HCT116 (cell line): ENCODE measurements at regions not wholly inside any gene's neighbourhood (a gene's known extent, or its start where the extent isn't known, plus 50 kb on each side); places are given as distances from the start of the nearest gene placed in this dataset.

Experiments used
- ATAC-seq: fragments of 200-7000 bp; cut with Tn5 transposase; 2 replicates; pipeline ENCODE4 v1.9.1; 2020; ENCODE audit warnings: mild to moderate bottlenecking, moderate library complexity
- BruUV-seq: library from RNA; stranded (reverse); fragments of 400-500 nt; replicated peaks from 2 replicates; lab custom pipeline; 2021; lab: Mats Ljungman, UMichigan
- CTCF ChIA-PET: fragments of 300-600 bp; sonication (Branson Sonifier 250); formaldehyde crosslinking; loops from one replicate; lab custom pipeline; 2021; ENCODE audit warnings: antibody characterized with exemption; lab: Charles Lee
- POLR2A ChIA-PET: fragments of 300-600, 350-600 bp; sonication (Branson Sonifier 250); formaldehyde crosslinking; loops from one replicate; lab custom pipeline; 2021; ENCODE audit warnings: antibody characterized with exemption; lab: Charles Lee
- RAD21 ChIA-PET, 2 experiments: fragments of 300-600 bp; sonication (Branson Sonifier 250); formaldehyde crosslinking; loops; one replicate each; lab custom pipeline; 2023; ENCODE audit warnings: low total read pairs in 2 of 2; ENCODE audit not compliant: uncharacterized antibody in 2 of 2, unreplicated experiment in 2 of 2, low non-redundant PET in 1 of 2; lab: Charles Lee
- DNase-seq: peaks from one replicate; pipeline ENCODE4 v3.0.0-alpha.2; 2010; ENCODE audit warnings: low read depth, low spot score
- H2AFZ ChIP-seq: fragments of 200-600 bp; shearing (Covaris generic), sonication (generic); 2 replicates; pipeline ENCODE4 v1.6.1; 2017; ENCODE audit warnings: low read depth, mixed run types, mixed read lengths, antibody characterized with exemption, low read length; ENCODE audit not compliant: poor library complexity, severe bottlenecking
- H3K27ac ChIP-seq: 2 replicates; pipeline ENCODE4 v1.5.1; 2012; ENCODE audit warnings: low read depth, low read length
- H3K27me3 ChIP-seq: fragments of 200-600 bp; sonication (generic); 2 replicates; pipeline ENCODE4 v1.6.1; 2016; ENCODE audit warnings: mixed run types, low read length, mixed read lengths; ENCODE audit not compliant: insufficient read depth
- H3K36me3 ChIP-seq, 2 experiments: fragments of 200-500 bp in 1 of 2; fragments of 200-600 bp in 1 of 2; sonication (Bioruptor generic) in 1 of 2; sonication (generic) in 1 of 2; 2 replicates each; pipeline versions ENCODE4 v1.5.1 to v1.6.1; 2014 to 2016; ENCODE audit warnings: low read length in 2 of 2, inconsistent platforms in 1 of 2, mixed read lengths in 1 of 2, mixed run types in 1 of 2; ENCODE audit not compliant: insufficient read depth in 2 of 2, control insufficient read depth in 1 of 2
- H3K4me1 ChIP-seq, 2 experiments: fragments of 200-600 bp in 1 of 2; sonication (generic) in 1 of 2; 2 replicates each; pipeline versions ENCODE4 v1.5.1 to v1.6.1; 2012 to 2017; ENCODE audit warnings: low read length in 2 of 2, inconsistent platforms in 1 of 2, mild to moderate bottlenecking in 1 of 2, mixed read lengths in 1 of 2, mixed run types in 1 of 2, moderate library complexity in 1 of 2; ENCODE audit not compliant: insufficient read depth in 2 of 2, control insufficient read depth in 1 of 2
- H3K4me2 ChIP-seq: fragments of 200-600 bp; sonication (generic); 2 replicates; pipeline ENCODE4 v1.6.1; 2017; ENCODE audit warnings: mixed run types, low read length, mixed read lengths
- H3K4me3 ChIP-seq, 2 experiments: fragments of 200-600 bp in 1 of 2; sonication (generic) in 1 of 2; replicated peaks in 1 of 2; 2 replicates each; pipeline ENCODE4 v1.5.1; 2011 to 2016; ENCODE audit warnings: low read length in 2 of 2, control low read depth in 1 of 2, low read depth in 1 of 2, mild to moderate bottlenecking in 1 of 2, mixed read lengths in 1 of 2, mixed run types in 1 of 2
- H3K79me2 ChIP-seq: fragments of 200-600 bp; sonication (generic); 2 replicates; pipeline ENCODE4 v1.6.1; 2017; ENCODE audit warnings: mild to moderate bottlenecking, mixed run types, low read length, moderate library complexity, mixed read lengths; ENCODE audit not compliant: insufficient read depth
- H3K9ac ChIP-seq: fragments of 200-600 bp; sonication (generic); 2 replicates; pipeline ENCODE4 v1.6.1; 2016; ENCODE audit warnings: low read length, mixed read lengths
- H3K9me2 ChIP-seq: fragments of 200-600 bp; sonication (generic), shearing (Covaris generic); 2 replicates; pipeline ENCODE4 v1.6.1; 2017; ENCODE audit warnings: mixed run types, mild to moderate bottlenecking, moderate library complexity; ENCODE audit not compliant: insufficient read depth
- H3K9me3 ChIP-seq, 2 experiments: fragments of 200-500 bp in 1 of 2; fragments of 200-600 bp in 1 of 2; sonication (Bioruptor generic) in 1 of 2; sonication (generic) in 1 of 2; 2 replicates each; pipeline ENCODE4 v1.6.1; 2014 to 2017; ENCODE audit warnings: low read length in 2 of 2, mixed read lengths in 2 of 2, inconsistent platforms in 1 of 2, low read depth in 1 of 2, mild to moderate bottlenecking in 1 of 2, mixed run types in 1 of 2, moderate library complexity in 1 of 2; ENCODE audit not compliant: control insufficient read depth in 1 of 2, insufficient read depth in 1 of 2
- H4K20me1 ChIP-seq: fragments of 200-600 bp; sonication (generic), shearing (Covaris generic); 2 replicates; pipeline ENCODE4 v1.6.1; 2017; ENCODE audit warnings: mixed run types, mild to moderate bottlenecking, moderate library complexity; ENCODE audit not compliant: insufficient read depth
- ATF3 ChIP-seq: IDR thresholded peaks from 2 replicates; pipeline ENCODE4 v1.6.1; 2012
- CBX3 ChIP-seq: IDR thresholded peaks from 2 replicates; pipeline ENCODE4 v1.6.1; 2012; ENCODE audit warnings: low read depth
- CEBPB ChIP-seq: IDR thresholded peaks from 2 replicates; pipeline ENCODE4 v1.6.1; 2012; ENCODE audit warnings: low read depth
- EGR1 ChIP-seq: IDR thresholded peaks from 2 replicates; pipeline ENCODE4 v1.6.1; 2012; ENCODE audit warnings: low read depth
- ELF1 ChIP-seq: IDR thresholded peaks from 2 replicates; pipeline ENCODE4 v1.6.1; 2012; ENCODE audit warnings: low read depth, borderline replicate concordance
- EZH2 ChIP-seq: fragments of 200-600 bp; sonication (generic); IDR thresholded peaks from 2 replicates; pipeline ENCODE4 v1.6.1; 2017; ENCODE audit warnings: antibody characterized with exemption, mixed run types
- EZH2phosphoT487 ChIP-seq: fragments of 200-600 bp; IDR thresholded peaks from 2 replicates; pipeline ENCODE4 v1.6.1; 2018; ENCODE audit warnings: antibody characterized with exemption, borderline replicate concordance
- JUND ChIP-seq: IDR thresholded peaks from 2 replicates; pipeline ENCODE4 v1.6.1; 2012
- MAX ChIP-seq: IDR thresholded peaks from 2 replicates; pipeline ENCODE4 v1.6.1; 2012
- POLR2AphosphoS5 ChIP-seq: IDR thresholded peaks from 2 replicates; pipeline ENCODE4 v1.6.1; 2011; ENCODE audit warnings: mild to moderate bottlenecking, low read depth, low read length, moderate library complexity
- REST ChIP-seq: IDR thresholded peaks from 2 replicates; pipeline ENCODE4 v1.6.1; 2012; ENCODE audit warnings: low read depth
- SIN3A ChIP-seq: IDR thresholded peaks from 2 replicates; pipeline ENCODE4 v1.6.1; 2012; ENCODE audit warnings: low read depth
- SP1 ChIP-seq: IDR thresholded peaks from 2 replicates; pipeline ENCODE4 v1.6.1; 2012; ENCODE audit warnings: low read depth
- TCF7L2 ChIP-seq: IDR thresholded peaks from 2 replicates; pipeline ENCODE4 v1.7.0; 2011; ENCODE audit warnings: borderline replicate concordance, inconsistent platforms; ENCODE audit not compliant: insufficient read depth, insufficient read length; ENCODE audit errors: extremely low read depth
- YY1 ChIP-seq: IDR thresholded peaks from 2 replicates; pipeline ENCODE4 v1.6.1; 2011; ENCODE audit warnings: low read length, low read depth, moderate library complexity, mild to moderate bottlenecking; ENCODE audit not compliant: insufficient replicate concordance; ENCODE audit errors: extremely low read depth
- ZFX ChIP-seq: fragments of 450-650 bp; IDR thresholded peaks from 2 replicates; pipeline ENCODE4 v1.6.1; 2017
- intact Hi-C: fragments of 100-400 bp; cut with micrococcal nuclease; formaldehyde crosslinking; loops from 2 replicates; pipeline ENCODE4 v1.10.0; 2022

- no peak for TF ChIP-seq POLR2AphosphoS5
- no peak for TF ChIP-seq SIN3A
- no peak for TF ChIP-seq SP1
- no peak for TF ChIP-seq EGR1
- no peak for TF ChIP-seq EZH2
Measured at GRCh38 chr1:217211486-217211885, 419.4 kb downstream of the GPATCH2 start (continued).

GRCh38 chr1:217205578-217205977 is 425.3 kb downstream of the GPATCH2 start:
- intact Hi-C loops = no loop called here
- Histone ChIP-seq H3K9me3 (no peaks in the 10 kb centered on the region), H2AFZ (no peak overlapping the region), H4K20me1 (no peaks in the 10 kb centered on the region), H3K4me2 (no peak overlapping the region), H3K27me3 (no peaks in the 10 kb centered on the region), H3K79me2 (no peaks in the 10 kb centered on the region), H3K9ac (no peak overlapping the region), H3K4me3 (no peak overlapping the region), H3K27ac (no peak overlapping the region), H3K9me2 (no peaks in the 10 kb centered on the region), H3K36me3 (no peaks in the 10 kb centered on the region), H3K4me1 (no peaks in the 10 kb centered on the region)
- no peak for DNase-seq
- BruUV-seq = no TSS peak
- POLR2A ChIA-PET = no interaction called here
- CTCF ChIA-PET = no interaction called here
- RAD21 ChIA-PET = no interaction called here
- no peak for TF ChIP-seq SIN3A
- no peak for TF ChIP-seq EGR1
- no peak for TF ChIP-seq TCF7L2
- no peak for TF ChIP-seq ELF1
- TF ChIP-seq EZH2phosphoT487 = no peak
- TF ChIP-seq YY1 = no peak
- no peak for TF ChIP-seq MAX
- TF ChIP-seq CEBPB = no peak
- no peak for TF ChIP-seq JUND
- no peak for TF ChIP-seq ZFX
- no peak for TF ChIP-seq CBX3
- TF ChIP-seq ATF3 = no peak
- TF ChIP-seq REST = no peak
- ATAC-seq = no peak
